Activated CD4-positive, alpha-beta T cell treated with anti-CD3 and anti-CD28 coated beads, Interleukin-2, amount 50 U/mL, for 1 hour (primary cell): ENCODE measurements at regions not wholly inside any gene's neighbourhood (a gene's known extent, or its start where the extent isn't known, plus 50 kb on each side); places are given as distances from the start of the nearest gene placed in this dataset.

Experiments used
- DNase-seq: peaks from one replicate; pipeline ENCODE4 v3.0.0-alpha.2; 2020

DNA sequence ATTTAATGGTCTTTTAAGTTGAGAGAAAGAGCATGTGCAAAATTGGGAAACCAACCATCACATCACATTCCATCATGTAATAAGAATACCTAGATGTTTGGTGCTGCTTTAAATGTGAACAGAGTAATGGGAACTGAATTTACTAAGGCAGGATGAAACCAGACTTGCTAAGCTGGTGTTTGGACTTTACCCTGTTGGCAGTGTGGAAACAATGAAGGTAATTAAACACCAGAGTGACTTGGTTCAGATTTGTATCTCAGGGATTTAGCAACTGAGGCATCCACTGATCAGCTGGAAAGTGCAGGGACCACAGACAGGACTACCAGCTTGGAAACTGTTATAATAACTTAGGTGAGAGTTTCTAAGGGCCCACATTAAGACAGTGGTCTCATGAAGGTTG lies 263.4 kb downstream of the OLFM3 start:
- DNase-seq: no peak

DNA sequence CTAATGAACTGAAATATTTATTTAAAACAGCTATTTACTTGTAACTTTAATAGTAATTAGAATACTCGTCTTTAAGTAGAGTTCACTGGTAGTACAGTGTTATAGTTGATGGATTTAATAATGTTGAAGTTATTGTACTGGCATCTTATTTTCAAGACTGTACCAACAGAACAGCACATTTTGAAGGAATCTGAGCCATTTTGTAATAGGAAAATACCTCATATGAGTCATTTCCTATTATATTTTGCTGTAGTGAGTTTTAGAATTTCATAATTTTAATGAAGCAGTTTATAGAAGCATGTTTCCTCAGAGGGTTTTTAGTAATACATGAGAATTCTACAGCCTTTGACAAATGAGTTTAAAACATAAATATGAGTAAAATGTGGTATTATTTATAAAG lies 258.3 kb downstream of the OLFM3 start:
- no peak for DNase-seq

DNA sequence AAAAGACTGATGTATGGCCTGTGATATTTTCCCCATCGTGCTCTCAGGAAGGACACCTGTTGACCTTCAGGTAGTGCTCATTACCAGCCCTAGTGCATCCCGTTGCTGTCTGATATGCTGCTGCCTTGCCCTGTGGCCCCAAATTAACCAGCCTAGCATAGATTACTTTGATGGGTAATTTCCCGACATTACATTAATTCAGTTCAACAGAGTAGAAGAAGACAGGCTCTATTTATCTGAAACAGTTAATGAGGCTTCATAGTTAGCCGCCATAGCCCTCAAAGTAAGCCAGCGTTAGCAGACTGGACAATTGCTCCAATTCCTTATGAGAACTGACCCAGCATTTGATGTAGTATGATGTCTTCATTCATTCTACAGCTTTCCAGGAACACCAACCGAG lies 257.6 kb downstream of the OLFM3 start:
- no peak for DNase-seq

DNA sequence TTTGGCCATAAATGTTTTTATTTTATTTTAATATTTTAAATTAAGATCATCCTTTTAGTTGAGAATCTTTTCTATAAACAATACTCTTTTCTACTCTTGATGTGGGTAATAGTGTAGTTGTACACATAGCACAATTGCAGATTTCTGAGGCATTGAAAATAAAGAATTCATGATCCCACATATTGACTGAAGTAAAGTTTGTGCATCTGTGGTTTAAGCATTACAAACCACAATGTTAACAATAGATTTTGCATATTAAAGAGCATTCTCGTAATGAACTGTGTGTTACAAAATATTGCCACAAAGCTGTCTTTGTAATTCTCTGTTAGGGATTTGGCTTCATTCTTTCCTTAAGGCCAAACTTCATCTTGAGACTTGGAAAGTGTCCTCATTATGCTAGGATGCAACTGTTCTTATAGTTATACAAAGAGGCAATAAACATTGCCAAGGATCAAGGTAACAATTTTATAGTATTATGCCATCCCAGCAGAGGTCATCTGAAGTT lies 256.8 kb downstream of the OLFM3 start:
- no peak for DNase-seq

DNA sequence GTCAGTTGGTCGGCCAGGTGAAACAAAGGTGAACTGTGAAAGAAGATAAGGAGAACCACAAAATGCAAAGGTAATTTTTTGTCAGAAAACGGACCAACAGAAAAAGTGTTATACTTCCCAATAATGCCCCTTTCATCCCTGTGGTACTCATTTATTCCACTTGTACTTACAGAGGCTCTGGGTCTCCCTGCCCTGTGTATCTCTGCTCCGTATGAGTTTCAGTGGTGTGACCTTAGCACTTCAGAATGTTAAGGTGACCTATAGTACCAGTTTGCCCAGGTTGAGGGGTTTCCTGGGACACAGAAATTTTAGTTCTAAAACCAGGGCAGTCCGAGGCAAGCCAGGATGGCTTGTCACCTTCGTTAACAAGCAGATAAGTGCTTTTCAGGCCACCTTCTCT lies 254.8 kb downstream of the OLFM3 start:
- no peak for DNase-seq

DNA sequence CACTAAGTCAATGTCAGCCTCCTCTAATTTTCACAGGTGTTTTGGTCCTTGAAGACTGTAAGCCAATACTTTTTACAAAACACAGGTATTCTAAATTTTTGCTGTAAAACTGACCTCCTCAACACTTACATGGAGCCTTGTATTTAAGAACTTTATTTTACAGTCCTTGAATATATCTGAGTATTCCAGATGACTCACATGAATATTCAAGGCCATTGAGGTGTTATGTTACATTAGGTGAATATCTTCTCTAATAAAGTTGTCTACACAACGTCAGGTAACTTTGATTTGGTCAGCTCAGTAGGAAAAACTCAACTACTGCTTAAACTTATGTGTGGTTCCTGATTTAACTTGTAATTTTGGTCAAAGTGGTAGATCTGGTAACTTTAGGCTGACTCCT lies 254.2 kb downstream of the OLFM3 start:
- DNase-seq: no peak

DNA sequence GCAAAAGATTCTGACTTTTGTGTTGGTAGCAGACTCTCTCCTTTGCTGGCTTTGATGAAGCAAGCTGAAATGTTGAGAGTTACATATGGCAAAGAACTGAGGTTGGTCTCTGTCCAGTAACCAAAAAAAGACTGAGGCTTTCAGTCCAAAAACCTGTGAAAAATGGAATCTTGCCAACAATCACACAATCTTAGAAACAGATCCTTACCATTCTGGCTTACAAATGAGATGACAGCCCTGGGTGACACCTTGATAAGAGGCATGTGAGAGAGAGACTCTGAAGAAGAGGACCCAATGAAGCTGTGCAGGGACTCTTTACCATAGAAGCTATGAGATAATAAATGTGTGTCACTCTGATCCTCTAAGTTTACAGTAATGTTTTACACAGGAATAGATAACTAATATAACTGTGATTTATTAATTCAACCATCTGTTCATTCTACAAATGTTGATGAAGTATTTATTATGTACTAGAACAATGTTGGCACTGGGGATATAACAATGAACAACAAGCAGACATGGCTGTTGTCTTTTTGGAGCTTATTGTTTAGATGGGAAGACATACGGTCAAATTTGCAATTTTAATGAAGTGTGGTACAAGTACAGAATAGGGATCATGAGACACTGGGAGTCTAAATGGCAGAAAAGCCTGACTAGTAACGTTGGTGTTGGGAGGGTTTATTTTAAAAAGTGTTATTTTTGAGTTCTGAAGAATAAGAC lies 251.0 kb downstream of the OLFM3 start:
- no peak for DNase-seq

DNA sequence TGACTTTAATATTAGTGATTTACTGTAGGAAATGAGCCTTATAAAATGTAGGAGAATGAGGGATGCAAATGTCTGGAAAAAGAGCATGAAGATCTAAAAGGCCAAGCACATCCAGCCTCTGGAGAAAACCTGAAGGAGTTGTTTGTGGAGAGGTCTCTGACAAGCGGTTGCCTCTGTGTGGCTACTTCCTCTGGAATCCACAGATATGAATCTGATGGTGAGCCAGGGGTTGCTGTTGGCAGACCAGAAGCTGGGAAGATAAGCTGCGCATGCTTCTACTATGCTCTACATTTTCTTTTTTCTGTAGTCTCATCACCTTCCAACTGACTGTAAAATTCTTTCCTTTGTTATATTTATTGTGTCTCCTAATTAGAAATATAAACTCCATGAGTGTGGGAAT lies 248.6 kb downstream of the OLFM3 start:
- no peak for DNase-seq
